Type B pancreatic cell (in vitro differentiated cells): ENCODE measurements at regions not wholly inside any gene's neighbourhood (a gene's known extent, or its start where the extent isn't known, plus 50 kb on each side); places are given as distances from the start of the nearest gene placed in this dataset.

Experiments
- DNase-seq: peaks from one replicate; pipeline ENCODE4 v3.0.0; 2021; ENCODE audit warnings: mixed read lengths; ENCODE audit not compliant: unreplicated experiment; ENCODE audit errors: extremely low spot score
- H3K27ac Mint-ChIP-seq: 2 replicates; pipeline ENCODE4 v1.8.0; 2021; ENCODE audit warnings: mild to moderate bottlenecking, mixed read lengths
- H3K27me3 Mint-ChIP-seq: 2 replicates; pipeline ENCODE4 v1.8.0; 2021; ENCODE audit warnings: mixed read lengths
- H3K36me3 Mint-ChIP-seq: 2 replicates; pipeline ENCODE4 v1.8.0; 2021; ENCODE audit warnings: mixed read lengths
- H3K4me1 Mint-ChIP-seq: one replicate; pipeline ENCODE4 v1.8.0; 2021; ENCODE audit warnings: mixed read lengths; ENCODE audit not compliant: unreplicated experiment
- H3K4me3 Mint-ChIP-seq: 2 replicates; pipeline ENCODE4 v1.8.0; 2021; ENCODE audit warnings: mild to moderate bottlenecking, mixed read lengths
- H3K9me3 Mint-ChIP-seq: 2 replicates; pipeline ENCODE4 v1.8.0; 2021; ENCODE audit warnings: mixed read lengths
- TF ChIP-seq, protein P1 (sequence below): fragments of 200-600 bp; sonication (generic); conservative IDR thresholded peaks from 2 replicates; pipeline ENCODE4 v1.5.0; 2021; ENCODE audit warnings: antibody characterized with exemption, mild to moderate bottlenecking

DNA sequence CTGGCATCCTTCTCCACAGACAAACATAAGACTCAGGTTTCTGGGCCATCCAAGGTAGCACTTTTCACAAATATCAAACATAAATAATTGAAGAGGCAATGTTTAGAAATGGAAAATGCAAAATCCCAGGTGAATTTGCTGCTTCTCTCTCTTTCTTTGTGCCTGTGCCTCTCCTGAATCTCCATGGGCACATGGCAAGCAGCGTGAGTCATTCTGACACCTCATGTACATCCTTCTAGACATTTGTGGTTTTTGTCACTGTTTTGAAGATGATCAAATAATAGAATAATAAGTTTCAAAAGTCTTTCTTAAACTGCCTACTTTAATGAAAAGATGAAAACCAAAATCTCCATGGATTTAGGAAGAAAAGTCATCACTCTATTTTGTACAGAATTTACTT lies 60.3 kb upstream of the RAB11FIP2 start:
- peaks cover 34% of the 10 kb centered on the region for H3K4me1 Mint-ChIP-seq
- H3K4me3 Mint-ChIP-seq = no peak overlapping the region
- no peaks in the 10 kb centered on the region for H3K9me3 Mint-ChIP-seq
- no peaks in the 10 kb centered on the region for H3K36me3 Mint-ChIP-seq
- H3K27me3 Mint-ChIP-seq = no peaks in the 10 kb centered on the region
- TF ChIP-seq, protein P1, sequence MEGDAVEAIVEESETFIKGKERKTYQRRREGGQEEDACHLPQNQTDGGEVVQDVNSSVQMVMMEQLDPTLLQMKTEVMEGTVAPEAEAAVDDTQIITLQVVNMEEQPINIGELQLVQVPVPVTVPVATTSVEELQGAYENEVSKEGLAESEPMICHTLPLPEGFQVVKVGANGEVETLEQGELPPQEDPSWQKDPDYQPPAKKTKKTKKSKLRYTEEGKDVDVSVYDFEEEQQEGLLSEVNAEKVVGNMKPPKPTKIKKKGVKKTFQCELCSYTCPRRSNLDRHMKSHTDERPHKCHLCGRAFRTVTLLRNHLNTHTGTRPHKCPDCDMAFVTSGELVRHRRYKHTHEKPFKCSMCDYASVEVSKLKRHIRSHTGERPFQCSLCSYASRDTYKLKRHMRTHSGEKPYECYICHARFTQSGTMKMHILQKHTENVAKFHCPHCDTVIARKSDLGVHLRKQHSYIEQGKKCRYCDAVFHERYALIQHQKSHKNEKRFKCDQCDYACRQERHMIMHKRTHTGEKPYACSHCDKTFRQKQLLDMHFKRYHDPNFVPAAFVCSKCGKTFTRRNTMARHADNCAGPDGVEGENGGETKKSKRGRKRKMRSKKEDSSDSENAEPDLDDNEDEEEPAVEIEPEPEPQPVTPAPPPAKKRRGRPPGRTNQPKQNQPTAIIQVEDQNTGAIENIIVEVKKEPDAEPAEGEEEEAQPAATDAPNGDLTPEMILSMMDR = no peak
- DNase-seq = no peak
- no peak overlapping the region for H3K27ac Mint-ChIP-seq

DNA sequence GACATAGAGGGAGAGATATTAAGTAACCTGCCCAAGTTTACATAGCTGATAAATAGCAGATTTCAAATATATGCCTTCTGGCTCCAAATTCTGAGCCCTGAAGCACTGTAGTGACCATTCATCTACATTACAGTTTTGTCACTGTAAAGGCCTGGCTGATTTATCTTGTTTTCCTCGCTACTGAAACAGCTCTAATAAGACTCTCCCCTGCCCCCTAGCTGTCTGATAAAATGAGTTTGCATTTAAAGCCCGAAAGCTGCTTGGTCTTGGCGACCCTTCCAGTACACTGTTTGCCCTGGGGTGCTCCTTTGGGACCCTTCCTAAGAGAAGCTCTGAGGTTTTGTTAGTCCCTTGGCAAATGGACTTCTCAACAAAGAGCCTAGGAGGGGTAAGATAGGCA lies 59.7 kb upstream of the RAB11FIP2 start:
- Mint-ChIP-seq H3K27ac (no peak overlapping the region), H3K4me1 (peaks cover 38% of the 10 kb centered on the region)
- TF ChIP-seq, protein P1 = peak; percentile 59

DNA sequence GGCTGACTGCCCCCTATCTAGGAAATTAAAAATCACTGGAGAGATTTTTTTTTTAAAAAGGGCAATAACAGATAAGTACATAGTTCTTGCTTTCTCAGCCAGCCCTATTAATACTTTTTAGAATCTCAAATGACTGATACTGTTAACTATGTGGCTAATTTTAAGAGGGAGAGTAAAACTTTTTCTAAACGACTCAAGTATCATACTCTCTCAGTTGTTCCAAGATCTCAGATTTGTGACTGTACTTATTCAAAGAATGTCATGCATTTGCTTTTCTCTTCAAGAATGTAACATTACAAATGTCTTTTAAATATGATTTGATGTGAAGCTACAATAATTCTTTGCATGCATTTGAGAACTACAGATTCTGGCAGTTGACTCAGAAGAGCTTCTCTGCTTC lies 55.4 kb upstream of the RAB11FIP2 start:
- Mint-ChIP-seq H3K27me3 (no peaks in the 10 kb centered on the region), H3K4me1 (peaks cover 14% of the 10 kb centered on the region), H3K36me3 (no peaks in the 10 kb centered on the region), H3K27ac (no peak overlapping the region), H3K9me3 (no peaks in the 10 kb centered on the region), H3K4me3 (no peak overlapping the region)
- DNase-seq = no peak
- TF ChIP-seq, protein P1 = no peak

More for the DNA sequence above, 59.7 kb upstream of the RAB11FIP2 start:
- H3K9me3 Mint-ChIP-seq = no peaks in the 10 kb centered on the region
- no peaks in the 10 kb centered on the region for H3K27me3 Mint-ChIP-seq
- no peaks in the 10 kb centered on the region for H3K36me3 Mint-ChIP-seq
- no peak for DNase-seq
- no peak overlapping the region for H3K4me3 Mint-ChIP-seq

DNA sequence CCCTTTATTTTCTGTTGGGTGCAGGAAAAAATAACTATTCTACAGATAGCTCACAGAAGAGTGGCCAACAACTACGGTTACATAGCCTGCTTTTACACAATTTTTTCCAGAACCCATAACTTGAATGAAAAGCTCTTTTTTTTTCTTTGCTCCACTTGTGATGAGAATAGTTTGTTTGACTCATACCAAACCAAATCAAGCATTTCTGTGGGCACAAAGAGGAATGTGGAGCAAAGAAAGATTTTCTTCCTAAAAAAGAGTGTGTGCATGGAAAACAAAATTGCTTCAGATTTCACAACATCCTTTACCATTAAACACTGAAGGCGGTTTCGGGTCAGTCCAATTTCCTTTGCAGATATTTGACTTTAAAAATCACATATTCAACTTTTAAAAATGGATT lies 54.8 kb upstream of the RAB11FIP2 start:
- Mint-ChIP-seq H3K4me3 (no peak overlapping the region), H3K36me3 (no peaks in the 10 kb centered on the region), H3K27ac (no peak overlapping the region), H3K9me3 (no peaks in the 10 kb centered on the region), H3K27me3 (no peaks in the 10 kb centered on the region), H3K4me1 (peaks cover 10% of the 10 kb centered on the region)
- TF ChIP-seq, protein P1 = no peak
- no peak for DNase-seq
